HepG2 (cell line): ENCODE measurements at regions not wholly inside any gene's neighbourhood (a gene's known extent, or its start where the extent isn't known, plus 50 kb on each side); places are given as distances from the start of the nearest gene placed in this dataset.

Experiments used
- CHCHD3 ChIP-seq: sonication (generic); formaldehyde crosslinking; IDR thresholded peaks from 2 replicates; pipeline ENCODE4 v1.8.0; 2022; ENCODE audit warnings: mild to moderate bottlenecking, missing genetic modification reagents, moderate library complexity
- CTCF ChIP-seq: sonication (generic); formaldehyde crosslinking; IDR thresholded peaks from 2 replicates; pipeline ENCODE4 v1.5.0; 2020; ENCODE audit warnings: mild to moderate bottlenecking, missing genetic modification reagents, moderate library complexity
- FOXM1 ChIP-seq: sonication (generic); formaldehyde crosslinking; IDR thresholded peaks from 2 replicates; pipeline ENCODE4 v1.5.0; 2020; ENCODE audit warnings: missing genetic modification reagents
- HOXD1 ChIP-seq: sonication (generic); formaldehyde crosslinking; IDR thresholded peaks from 2 replicates; pipeline ENCODE4 v1.5.0; 2020; ENCODE audit warnings: missing genetic modification reagents
- MXI1 ChIP-seq: IDR thresholded peaks from 3 replicates; pipeline ENCODE4 v1.6.1; 2012; ENCODE audit warnings: low read depth, low read length, inconsistent platforms, borderline replicate concordance
- SETDB1 ChIP-seq: sonication (generic); formaldehyde crosslinking; IDR thresholded peaks from 2 replicates; pipeline ENCODE4 v1.5.1; 2020; ENCODE audit warnings: missing genetic modification reagents, mild to moderate bottlenecking, borderline replicate concordance
- YY1 ChIP-seq: IDR thresholded peaks from 2 replicates; pipeline ENCODE4 v1.6.1; 2011; ENCODE audit warnings: low read length, low read depth, moderate library complexity, mild to moderate bottlenecking; ENCODE audit not compliant: insufficient read depth, insufficient replicate concordance
- ZHX1 ChIP-seq: sonication (generic); formaldehyde crosslinking; IDR thresholded peaks from 2 replicates; pipeline ENCODE4 v1.8.1; 2022; ENCODE audit warnings: low read depth, mild to moderate bottlenecking, missing genetic modification reagents
- ZKSCAN8 ChIP-seq: IDR thresholded peaks from 2 replicates; pipeline ENCODE4 v1.6.1; 2016; ENCODE audit warnings: borderline replicate concordance, missing genetic modification reagents, missing compliant biosample characterization
- ZNF138 ChIP-seq: sonication (generic); formaldehyde crosslinking; IDR thresholded peaks from 2 replicates; pipeline ENCODE4 v1.5.0; 2020; ENCODE audit warnings: mild to moderate bottlenecking, low read depth, missing genetic modification reagents
- ZNF747 ChIP-seq: sonication (generic); formaldehyde crosslinking; IDR thresholded peaks from 2 replicates; pipeline ENCODE4 v1.8.1; 2023; ENCODE audit warnings: missing genetic modification reagents, mild to moderate bottlenecking, borderline replicate concordance
- TF ChIP-seq, protein P1 (sequence below): sonication (generic); formaldehyde crosslinking; IDR thresholded peaks from 2 replicates; pipeline ENCODE4 v1.4.0; 2020; ENCODE audit warnings: missing genetic modification reagents

DNA sequence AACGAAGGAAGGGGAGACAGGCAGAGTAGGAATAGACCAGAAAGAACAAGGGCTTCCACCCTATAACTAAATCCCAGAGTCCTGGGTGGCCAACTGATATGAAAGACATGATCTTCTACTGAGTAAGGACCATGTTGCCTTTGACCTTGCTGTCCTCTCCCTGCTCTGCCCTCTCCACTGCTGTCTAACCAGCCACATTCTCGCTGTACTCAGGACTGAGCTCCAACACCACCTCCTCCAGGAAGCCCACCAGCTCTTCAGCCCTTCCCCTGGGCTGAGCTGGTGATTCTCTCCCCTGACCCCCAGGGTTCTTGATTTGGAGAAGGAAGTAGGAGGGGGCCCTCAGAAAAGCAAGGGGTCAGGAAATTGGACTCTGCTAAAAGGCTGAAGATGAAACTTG, 159.2 kb downstream of the DICER1 start:
- TF ChIP-seq CTCF (CRISPR knock-in tag) (no peak), ZNF138 (CRISPR knock-in tag) (no peak), CHCHD3 (no peak), ZKSCAN8 (CRISPR knock-in tag) (no peak), SETDB1 (CRISPR knock-in tag) (no peak), YY1 (no peak), HOXD1 (CRISPR knock-in tag) (no peak), MXI1 (no peak), ZHX1 (CRISPR knock-in tag) (no peak), ZNF747 (CRISPR knock-in tag) (no peak), FOXM1 (CRISPR knock-in tag) (no peak)
- TF ChIP-seq, protein P1, sequence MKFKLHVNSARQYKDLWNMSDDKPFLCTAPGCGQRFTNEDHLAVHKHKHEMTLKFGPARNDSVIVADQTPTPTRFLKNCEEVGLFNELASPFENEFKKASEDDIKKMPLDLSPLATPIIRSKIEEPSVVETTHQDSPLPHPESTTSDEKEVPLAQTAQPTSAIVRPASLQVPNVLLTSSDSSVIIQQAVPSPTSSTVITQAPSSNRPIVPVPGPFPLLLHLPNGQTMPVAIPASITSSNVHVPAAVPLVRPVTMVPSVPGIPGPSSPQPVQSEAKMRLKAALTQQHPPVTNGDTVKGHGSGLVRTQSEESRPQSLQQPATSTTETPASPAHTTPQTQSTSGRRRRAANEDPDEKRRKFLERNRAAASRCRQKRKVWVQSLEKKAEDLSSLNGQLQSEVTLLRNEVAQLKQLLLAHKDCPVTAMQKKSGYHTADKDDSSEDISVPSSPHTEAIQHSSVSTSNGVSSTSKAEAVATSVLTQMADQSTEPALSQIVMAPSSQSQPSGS = no peak
